HCT116 (cell line): ENCODE measurements at regions not wholly inside any gene's neighbourhood (a gene's known extent, or its start where the extent isn't known, plus 50 kb on each side); places are given as distances from the start of the nearest gene placed in this dataset.
A peak's percentile ranks its signal among the peaks of the same experiment; 100 is the strongest.

ENCODE experiments used
- ATAC-seq: fragments of 200-7000 bp; cut with Tn5 transposase; 2 replicates; pipeline ENCODE4 v1.9.1; 2020; ENCODE audit warnings: mild to moderate bottlenecking, moderate library complexity
- BruUV-seq: library from RNA; stranded (reverse); fragments of 400-500 nt; replicated peaks from 2 replicates; lab custom pipeline; 2021; lab: Mats Ljungman, UMichigan
- CTCF ChIA-PET: fragments of 300-600 bp; sonication (Branson Sonifier 250); formaldehyde crosslinking; loops from one replicate; lab custom pipeline; 2021; ENCODE audit warnings: antibody characterized with exemption; lab: Charles Lee
- POLR2A ChIA-PET: fragments of 300-600, 350-600 bp; sonication (Branson Sonifier 250); formaldehyde crosslinking; loops from one replicate; lab custom pipeline; 2021; ENCODE audit warnings: antibody characterized with exemption; lab: Charles Lee
- RAD21 ChIA-PET, 2 experiments: fragments of 300-600 bp; sonication (Branson Sonifier 250); formaldehyde crosslinking; loops; one replicate each; lab custom pipeline; 2023; ENCODE audit warnings: low total read pairs in 2 of 2; ENCODE audit not compliant: uncharacterized antibody in 2 of 2, unreplicated experiment in 2 of 2, low non-redundant PET in 1 of 2; lab: Charles Lee
- DNase-seq: peaks from one replicate; pipeline ENCODE4 v3.0.0-alpha.2; 2010; ENCODE audit warnings: low read depth, low spot score
- H2AFZ ChIP-seq: fragments of 200-600 bp; shearing (Covaris generic), sonication (generic); 2 replicates; pipeline ENCODE4 v1.6.1; 2017; ENCODE audit warnings: low read depth, mixed run types, mixed read lengths, antibody characterized with exemption, low read length; ENCODE audit not compliant: poor library complexity, severe bottlenecking
- H3K27ac ChIP-seq: 2 replicates; pipeline ENCODE4 v1.5.1; 2012; ENCODE audit warnings: low read depth, low read length
- H3K27me3 ChIP-seq: fragments of 200-600 bp; sonication (generic); 2 replicates; pipeline ENCODE4 v1.6.1; 2016; ENCODE audit warnings: mixed run types, low read length, mixed read lengths; ENCODE audit not compliant: insufficient read depth
- H3K36me3 ChIP-seq, 2 experiments: fragments of 200-500 bp in 1 of 2; fragments of 200-600 bp in 1 of 2; sonication (Bioruptor generic) in 1 of 2; sonication (generic) in 1 of 2; 2 replicates each; pipeline versions ENCODE4 v1.5.1 to v1.6.1; 2014 to 2016; ENCODE audit warnings: low read length in 2 of 2, inconsistent platforms in 1 of 2, mixed read lengths in 1 of 2, mixed run types in 1 of 2; ENCODE audit not compliant: insufficient read depth in 2 of 2, control insufficient read depth in 1 of 2
- H3K4me1 ChIP-seq, 2 experiments: fragments of 200-600 bp in 1 of 2; sonication (generic) in 1 of 2; 2 replicates each; pipeline versions ENCODE4 v1.5.1 to v1.6.1; 2012 to 2017; ENCODE audit warnings: low read length in 2 of 2, inconsistent platforms in 1 of 2, mild to moderate bottlenecking in 1 of 2, mixed read lengths in 1 of 2, mixed run types in 1 of 2, moderate library complexity in 1 of 2; ENCODE audit not compliant: insufficient read depth in 2 of 2, control insufficient read depth in 1 of 2
- H3K4me2 ChIP-seq: fragments of 200-600 bp; sonication (generic); 2 replicates; pipeline ENCODE4 v1.6.1; 2017; ENCODE audit warnings: mixed run types, low read length, mixed read lengths
- H3K4me3 ChIP-seq, 2 experiments: fragments of 200-600 bp in 1 of 2; sonication (generic) in 1 of 2; replicated peaks in 1 of 2; 2 replicates each; pipeline ENCODE4 v1.5.1; 2011 to 2016; ENCODE audit warnings: low read length in 2 of 2, control low read depth in 1 of 2, low read depth in 1 of 2, mild to moderate bottlenecking in 1 of 2, mixed read lengths in 1 of 2, mixed run types in 1 of 2
- H3K79me2 ChIP-seq: fragments of 200-600 bp; sonication (generic); 2 replicates; pipeline ENCODE4 v1.6.1; 2017; ENCODE audit warnings: mild to moderate bottlenecking, mixed run types, low read length, moderate library complexity, mixed read lengths; ENCODE audit not compliant: insufficient read depth
- H3K9ac ChIP-seq: fragments of 200-600 bp; sonication (generic); 2 replicates; pipeline ENCODE4 v1.6.1; 2016; ENCODE audit warnings: low read length, mixed read lengths
- H3K9me2 ChIP-seq: fragments of 200-600 bp; sonication (generic), shearing (Covaris generic); 2 replicates; pipeline ENCODE4 v1.6.1; 2017; ENCODE audit warnings: mixed run types, mild to moderate bottlenecking, moderate library complexity; ENCODE audit not compliant: insufficient read depth
- H3K9me3 ChIP-seq, 2 experiments: fragments of 200-500 bp in 1 of 2; fragments of 200-600 bp in 1 of 2; sonication (Bioruptor generic) in 1 of 2; sonication (generic) in 1 of 2; 2 replicates each; pipeline ENCODE4 v1.6.1; 2014 to 2017; ENCODE audit warnings: low read length in 2 of 2, mixed read lengths in 2 of 2, inconsistent platforms in 1 of 2, low read depth in 1 of 2, mild to moderate bottlenecking in 1 of 2, mixed run types in 1 of 2, moderate library complexity in 1 of 2; ENCODE audit not compliant: control insufficient read depth in 1 of 2, insufficient read depth in 1 of 2
- H4K20me1 ChIP-seq: fragments of 200-600 bp; sonication (generic), shearing (Covaris generic); 2 replicates; pipeline ENCODE4 v1.6.1; 2017; ENCODE audit warnings: mixed run types, mild to moderate bottlenecking, moderate library complexity; ENCODE audit not compliant: insufficient read depth
- CBX3 ChIP-seq: IDR thresholded peaks from 2 replicates; pipeline ENCODE4 v1.6.1; 2012; ENCODE audit warnings: low read depth
- EZH2phosphoT487 ChIP-seq: fragments of 200-600 bp; IDR thresholded peaks from 2 replicates; pipeline ENCODE4 v1.6.1; 2018; ENCODE audit warnings: antibody characterized with exemption, borderline replicate concordance
- POLR2AphosphoS5 ChIP-seq: IDR thresholded peaks from 2 replicates; pipeline ENCODE4 v1.6.1; 2011; ENCODE audit warnings: mild to moderate bottlenecking, low read depth, low read length, moderate library complexity
- RAD21 ChIP-seq: IDR thresholded peaks from 2 replicates; pipeline ENCODE4 v1.6.1; 2012; ENCODE audit warnings: low read depth, mild to moderate bottlenecking
- ZNF274 ChIP-seq: fragments of 200-500 bp; sonication (Bioruptor generic); IDR thresholded peaks from 2 replicates; pipeline ENCODE4 v1.6.1; 2014; ENCODE audit warnings: mild to moderate bottlenecking, low read depth, low read length, inconsistent platforms
- intact Hi-C: fragments of 100-400 bp; cut with micrococcal nuclease; formaldehyde crosslinking; loops from 2 replicates; pipeline ENCODE4 v1.10.0; 2022
- TF ChIP-seq, protein P1 (sequence below): IDR thresholded peaks from 2 replicates; pipeline ENCODE4 v1.6.1; 2012
- TF ChIP-seq, protein P2 (sequence below), 3 experiments: fragments of 200-600 bp in 1 of 3; sonication (generic) in 1 of 3; IDR thresholded peaks in 2 of 3; conservative IDR thresholded peaks in 1 of 3; 2 replicates each; pipeline ENCODE4 v1.5.1; 2012 to 2017; ENCODE audit warnings: low read depth in 2 of 3, low read length in 2 of 3, antibody characterized with exemption in 1 of 3, borderline replicate concordance in 1 of 3, control low read depth in 1 of 3, mild to moderate bottlenecking in 1 of 3, mixed read lengths in 1 of 3, mixed run types in 1 of 3, moderate library complexity in 1 of 3; ENCODE audit not compliant: insufficient read depth in 1 of 3

DNA sequence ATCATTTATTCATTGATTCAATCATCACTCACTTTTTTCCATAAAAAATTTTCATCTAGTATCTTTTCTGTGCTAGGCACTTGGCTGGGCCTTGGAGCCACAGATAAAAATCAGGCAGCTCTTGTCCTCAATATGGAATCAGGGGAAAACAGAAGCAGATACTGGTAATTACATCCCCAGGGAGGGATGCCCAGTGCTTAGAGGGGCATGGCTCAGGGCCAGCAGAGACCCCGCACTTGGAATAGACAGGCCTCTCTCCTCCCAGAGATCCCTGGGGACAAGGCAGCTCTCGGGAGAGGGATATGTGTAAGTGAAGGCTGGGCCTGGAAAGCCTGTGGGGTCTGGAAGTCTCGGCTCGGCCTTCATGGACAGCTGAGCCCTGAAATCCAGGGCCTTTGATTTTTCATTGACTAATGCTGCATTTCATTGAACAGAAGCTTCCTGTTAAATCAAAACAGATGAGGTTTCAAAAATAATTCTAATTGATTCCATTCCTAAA, 180.4 kb downstream of the FOXD2 start (continued):
- TF ChIP-seq, protein P1, sequence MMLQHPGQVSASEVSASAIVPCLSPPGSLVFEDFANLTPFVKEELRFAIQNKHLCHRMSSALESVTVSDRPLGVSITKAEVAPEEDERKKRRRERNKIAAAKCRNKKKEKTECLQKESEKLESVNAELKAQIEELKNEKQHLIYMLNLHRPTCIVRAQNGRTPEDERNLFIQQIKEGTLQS: no peak
- no peak for TF ChIP-seq POLR2AphosphoS5

DNA sequence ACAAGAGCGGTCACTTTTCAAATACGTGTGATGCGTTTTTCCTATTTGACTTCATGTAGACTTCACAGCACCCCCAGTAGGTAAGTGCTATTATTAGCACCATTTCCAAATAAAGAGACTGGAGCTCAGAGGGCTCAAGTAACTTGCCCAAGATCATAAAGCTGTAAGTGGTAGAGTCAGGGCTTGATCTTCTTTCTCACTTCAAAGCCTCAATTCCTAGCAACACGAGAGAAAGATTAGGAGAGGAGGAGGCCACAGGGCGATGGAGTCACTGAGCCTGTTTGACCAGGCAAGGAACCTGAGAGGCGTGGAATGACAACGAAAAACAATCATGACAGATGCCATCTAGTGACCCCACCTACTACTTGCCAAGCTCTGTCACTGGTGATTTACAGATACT, 181.0 kb downstream of the FOXD2 start:
- POLR2A ChIA-PET: no interaction called here
- intact Hi-C loops: no loop called here
- CTCF ChIA-PET: interaction anchor here (1.5 kb wide), 1 partner anchor 181 kb away, joined by 6 read pairs; the partner anchor contains the start of gene FOXD2
- TF ChIP-seq EZH2phosphoT487 (no peak), ZNF274 (no peak), RAD21 (no peak; the same call in 1 of the 2 replicates), CBX3 (no peak)
- TF ChIP-seq, protein P2, sequence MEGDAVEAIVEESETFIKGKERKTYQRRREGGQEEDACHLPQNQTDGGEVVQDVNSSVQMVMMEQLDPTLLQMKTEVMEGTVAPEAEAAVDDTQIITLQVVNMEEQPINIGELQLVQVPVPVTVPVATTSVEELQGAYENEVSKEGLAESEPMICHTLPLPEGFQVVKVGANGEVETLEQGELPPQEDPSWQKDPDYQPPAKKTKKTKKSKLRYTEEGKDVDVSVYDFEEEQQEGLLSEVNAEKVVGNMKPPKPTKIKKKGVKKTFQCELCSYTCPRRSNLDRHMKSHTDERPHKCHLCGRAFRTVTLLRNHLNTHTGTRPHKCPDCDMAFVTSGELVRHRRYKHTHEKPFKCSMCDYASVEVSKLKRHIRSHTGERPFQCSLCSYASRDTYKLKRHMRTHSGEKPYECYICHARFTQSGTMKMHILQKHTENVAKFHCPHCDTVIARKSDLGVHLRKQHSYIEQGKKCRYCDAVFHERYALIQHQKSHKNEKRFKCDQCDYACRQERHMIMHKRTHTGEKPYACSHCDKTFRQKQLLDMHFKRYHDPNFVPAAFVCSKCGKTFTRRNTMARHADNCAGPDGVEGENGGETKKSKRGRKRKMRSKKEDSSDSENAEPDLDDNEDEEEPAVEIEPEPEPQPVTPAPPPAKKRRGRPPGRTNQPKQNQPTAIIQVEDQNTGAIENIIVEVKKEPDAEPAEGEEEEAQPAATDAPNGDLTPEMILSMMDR (IDR thresholded peaks at IDR 0.05 in 2 of 3, conservative IDR thresholded peaks at IDR 0.05 in 1 of 3; ENCODE audit: borderline replicate concordance in 1 of 3, insufficient read depth in 1 of 3, low read depth in 2 of 3, low read length in 2 of 3): peak in 1 of 3 experiments; percentile 16; a peak in 1 of 6 replicates
- RAD21 ChIA-PET: no interaction called here
- Histone ChIP-seq H2AFZ (no peak overlapping the region), H3K4me2 (no peak overlapping the region), H3K4me3 (no peak overlapping the region), H3K27ac (no peak overlapping the region), H3K9me3 (no peaks in the 10 kb centered on the region), H4K20me1 (no peaks in the 10 kb centered on the region), H3K9ac (no peak overlapping the region), H3K79me2 (no peaks in the 10 kb centered on the region), H3K27me3 (no peaks in the 10 kb centered on the region), H3K36me3 (no peaks in the 10 kb centered on the region), H3K9me2 (no peaks in the 10 kb centered on the region), H3K4me1 (peaks cover 6 to 11% of the 10 kb centered on the region in 2 experiments; a peak in 2 of 4 replicates)
- ATAC-seq (peak; percentile 42; the same call in 1 of the 2 replicates), DNase-seq (no peak)
- BruUV-seq: no TSS peak
